PC-3 (cell line): ENCODE measurements at regions not wholly inside any gene's neighbourhood (a gene's known extent, or its start where the extent isn't known, plus 50 kb on each side); places are given as distances from the start of the nearest gene placed in this dataset.

Source experiments
- ATAC-seq: fragments of 200-7000 bp; cut with Tn5 transposase; 2 replicates; pipeline ENCODE4 v1.9.1; 2020; ENCODE audit warnings: mild to moderate bottlenecking, moderate library complexity
- BruUV-seq: library from RNA; stranded (reverse); fragments of 400-500 nt; replicated peaks from 2 replicates; lab custom pipeline; 2021; lab: Mats Ljungman, UMichigan
- CTCF ChIA-PET: fragments of 300-600 bp; sonication (Branson Sonifier 250); formaldehyde crosslinking; loops from one replicate; lab custom pipeline; 2022; ENCODE audit warnings: antibody characterized with exemption; lab: Charles Lee
- POLR2A ChIA-PET: fragments of 300-600 bp; sonication (Branson Sonifier 250); formaldehyde crosslinking; loops from one replicate; lab custom pipeline; 2022; ENCODE audit warnings: antibody characterized with exemption; ENCODE audit not compliant: unreplicated experiment; lab: Charles Lee
- DNase-seq: peaks from one replicate; pipeline ENCODE4 v3.0.0-alpha.2; 2015
- H2AFZ ChIP-seq: fragments of 300-600 bp; sonication (generic); 2 replicates; pipeline ENCODE4 v1.6.0; 2016; ENCODE audit warnings: antibody characterized with exemption, low read length
- H3F3A ChIP-seq: fragments of 300-600 bp; sonication (generic); one replicate; pipeline ENCODE4 v1.6.0; 2017; ENCODE audit warnings: antibody characterized with exemption, low read length, control low read depth, mild to moderate bottlenecking; ENCODE audit not compliant: unreplicated experiment
- H3K27ac ChIP-seq: fragments of 300-600 bp; sonication (generic); 2 replicates; pipeline ENCODE4 v1.5.1; 2016; ENCODE audit warnings: mild to moderate bottlenecking, low read length
- H3K27me3 ChIP-seq: fragments of 300-600 bp; sonication (generic); 2 replicates; pipeline ENCODE4 v1.6.1; 2016; ENCODE audit warnings: low read length, mixed read lengths
- H3K36me3 ChIP-seq: fragments of 300-600 bp; sonication (generic); 2 replicates; pipeline ENCODE4 v1.6.1; 2016; ENCODE audit warnings: low read depth, mixed run types, low read length, mixed read lengths
- H3K4me1 ChIP-seq: fragments of 300-600 bp; sonication (generic); 2 replicates; pipeline ENCODE4 v1.5.1; 2016; ENCODE audit warnings: low read length; ENCODE audit not compliant: insufficient read depth
- H3K4me2 ChIP-seq: fragments of 300-600 bp; sonication (generic); 2 replicates; pipeline ENCODE4 v1.6.0; 2016; ENCODE audit warnings: low read length
- H3K4me3 ChIP-seq: fragments of 300-600 bp; sonication (generic); 2 replicates; pipeline ENCODE4 v1.5.1; 2016; ENCODE audit warnings: mild to moderate bottlenecking, low read length, mixed read lengths
- H3K79me2 ChIP-seq: fragments of 300-600 bp; sonication (generic); 2 replicates; pipeline ENCODE4 v1.6.1; 2017; ENCODE audit warnings: low read length, mixed read lengths
- H3K9ac ChIP-seq: fragments of 300-600 bp; sonication (generic); 2 replicates; pipeline ENCODE4 v1.6.0; 2016; ENCODE audit warnings: mild to moderate bottlenecking, low read length
- H3K9me2 ChIP-seq: fragments of 300-600 bp; sonication (generic); replicated peaks from 2 replicates; pipeline ENCODE4 v1.6.1; 2016; ENCODE audit warnings: mixed run types, low read length, mixed read lengths
- H3K9me3 ChIP-seq: fragments of 300-600 bp; sonication (generic); 2 replicates; pipeline ENCODE4 v1.6.1; 2016; ENCODE audit warnings: low read length, mixed read lengths
- H4K20me1 ChIP-seq: fragments of 300-600 bp; sonication (generic); 2 replicates; pipeline ENCODE4 v1.6.1; 2016; ENCODE audit warnings: low read length, mixed read lengths
- CTCF ChIP-seq: fragments of 300-600 bp; sonication (generic); conservative IDR thresholded peaks from 2 replicates; pipeline ENCODE4 v1.5.1; 2017; ENCODE audit warnings: antibody characterized with exemption, low read depth, mild to moderate bottlenecking, low read length
- EZH2 ChIP-seq: fragments of 300-600 bp; sonication (generic); IDR thresholded peaks from one replicate; pipeline ENCODE4 v1.6.1; 2017; ENCODE audit warnings: antibody characterized with exemption, mild to moderate bottlenecking, low read length; ENCODE audit not compliant: unreplicated experiment
- EZH2phosphoT487 ChIP-seq: fragments of 300-600 bp; sonication (generic); IDR thresholded peaks from 2 replicates; pipeline ENCODE4 v1.6.1; 2018; ENCODE audit warnings: mild to moderate bottlenecking, antibody characterized with exemption, low read length, borderline replicate concordance
- intact Hi-C: fragments of 100-400 bp; cut with micrococcal nuclease; formaldehyde crosslinking; loops from 2 replicates; pipeline ENCODE4 v1.9.0; 2023

- no peaks in the 10 kb centered on the region for H4K20me1 ChIP-seq
- no peaks in the 10 kb centered on the region for H3K9me3 ChIP-seq
- ChIA-PET CTCF (no interaction called here), POLR2A (no interaction called here)
- BruUV-seq = no TSS peak
- no peaks in the 10 kb centered on the region for H3K27me3 ChIP-seq
- no peak overlapping the region for H2AFZ ChIP-seq
- H3K9ac ChIP-seq = no peak overlapping the region
- H3K4me2 ChIP-seq = no peak overlapping the region
- ATAC-seq (no peak), DNase-seq (no peak)
- H3K79me2 ChIP-seq = no peaks in the 10 kb centered on the region
- no peaks in the 10 kb centered on the region for H3K9me2 ChIP-seq
- TF ChIP-seq EZH2 (no peak), CTCF (no peak), EZH2phosphoT487 (no peak)
- H3K27ac ChIP-seq = no peak overlapping the region
- intact Hi-C loops = no loop called here
- no peak overlapping the region for H3K4me3 ChIP-seq
- H3F3A ChIP-seq = no peaks in the 10 kb centered on the region
- H3K4me1 ChIP-seq = no peaks in the 10 kb centered on the region
- H3K36me3 ChIP-seq = no peaks in the 10 kb centered on the region
Measured at GRCh38 chr5:118008779-118009178, 979.6 kb downstream of the DTWD2 start.

- Histone ChIP-seq H3K9ac (no peak overlapping the region), H3F3A (no peaks in the 10 kb centered on the region), H3K27me3 (no peaks in the 10 kb centered on the region), H2AFZ (no peak overlapping the region), H3K9me3 (no peaks in the 10 kb centered on the region), H3K4me1 (no peaks in the 10 kb centered on the region), H3K9me2 (no peaks in the 10 kb centered on the region), H3K4me3 (no peak overlapping the region), H3K36me3 (no peaks in the 10 kb centered on the region), H3K79me2 (no peaks in the 10 kb centered on the region), H4K20me1 (no peaks in the 10 kb centered on the region), H3K4me2 (no peak overlapping the region), H3K27ac (no peak overlapping the region)
- TF ChIP-seq CTCF (no peak), EZH2 (no peak)
- ChIA-PET POLR2A (no interaction called here), CTCF (no interaction called here)
- intact Hi-C loops = no loop called here
- DNase-seq (no peak), ATAC-seq (no peak)
- no TSS peak for BruUV-seq
Measured at GRCh38 chr5:118007262-118007661, 981.1 kb downstream of the DTWD2 start.

- Histone ChIP-seq H3K27me3 (no peaks in the 10 kb centered on the region), H3K9me3 (no peaks in the 10 kb centered on the region), H3F3A (no peaks in the 10 kb centered on the region), H3K9me2 (no peaks in the 10 kb centered on the region), H2AFZ (no peak overlapping the region), H3K4me3 (no peak overlapping the region), H3K9ac (no peak overlapping the region), H3K4me1 (no peaks in the 10 kb centered on the region), H3K27ac (no peak overlapping the region), H3K79me2 (no peaks in the 10 kb centered on the region), H3K36me3 (no peaks in the 10 kb centered on the region), H3K4me2 (no peak overlapping the region), H4K20me1 (no peaks in the 10 kb centered on the region)
- POLR2A ChIA-PET = no interaction called here
- ATAC-seq (no peak), DNase-seq (no peak)
- CTCF ChIA-PET = no interaction called here
- TF ChIP-seq EZH2 (no peak), EZH2phosphoT487 (no peak), CTCF (no peak)
- BruUV-seq = no TSS peak
- intact Hi-C loops = no loop called here
Measured at GRCh38 chr5:118006219-118006618, 982.1 kb downstream of the DTWD2 start.
